Skeletal muscle tissue (tissue), 3 donors: ENCODE measurements at regions not wholly inside any gene's neighbourhood (a gene's known extent, or its start where the extent isn't known, plus 50 kb on each side); places are given as distances from the start of the nearest gene placed in this dataset.
"Not testable (repeated sequence)": the region's sequence is repeated elsewhere in the genome, so short reads cannot be mapped to it uniquely, and the experiment has no call there.

Experiments
- H3K27ac ChIP-seq: one replicate; pipeline ENCODE4 v1.7.0; 2013; ENCODE audit warnings: mild to moderate bottlenecking, low read depth, low read length, inconsistent platforms
- H3K27me3 ChIP-seq, 3 donors: one replicate each; pipeline ENCODE4 v1.7.0; 2013; ENCODE audit warnings: low read length in 3 of 3; ENCODE audit not compliant: control insufficient read depth in 3 of 3, insufficient read depth in 3 of 3
- H3K36me3 ChIP-seq, 3 donors: one replicate each; pipeline ENCODE4 v1.7.0; 2013; ENCODE audit warnings: low read length in 3 of 3; ENCODE audit not compliant: control insufficient read depth in 3 of 3, insufficient read depth in 3 of 3
- H3K4me1 ChIP-seq, 3 donors: one replicate each; pipeline ENCODE4 v1.7.0; 2013; ENCODE audit warnings: low read length in 3 of 3, mild to moderate bottlenecking in 3 of 3; ENCODE audit not compliant: control insufficient read depth in 3 of 3, insufficient read depth in 3 of 3
- H3K4me3 ChIP-seq, 3 donors: one replicate each; pipeline ENCODE4 v1.7.0; 2013; ENCODE audit warnings: low read length in 3 of 3
- H3K9ac ChIP-seq, 3 donors: one replicate each; pipeline ENCODE4 v1.7.0; 2013; ENCODE audit warnings: low read length in 3 of 3, mild to moderate bottlenecking in 3 of 3, moderate library complexity in 2 of 3, low read depth in 1 of 3
- H3K9me3 ChIP-seq, 3 donors: one replicate each; pipeline ENCODE4 v1.7.0; 2013; ENCODE audit warnings: low read length in 3 of 3; ENCODE audit not compliant: control insufficient read depth in 3 of 3
- donor health status: Osteomylitis.

DNA sequence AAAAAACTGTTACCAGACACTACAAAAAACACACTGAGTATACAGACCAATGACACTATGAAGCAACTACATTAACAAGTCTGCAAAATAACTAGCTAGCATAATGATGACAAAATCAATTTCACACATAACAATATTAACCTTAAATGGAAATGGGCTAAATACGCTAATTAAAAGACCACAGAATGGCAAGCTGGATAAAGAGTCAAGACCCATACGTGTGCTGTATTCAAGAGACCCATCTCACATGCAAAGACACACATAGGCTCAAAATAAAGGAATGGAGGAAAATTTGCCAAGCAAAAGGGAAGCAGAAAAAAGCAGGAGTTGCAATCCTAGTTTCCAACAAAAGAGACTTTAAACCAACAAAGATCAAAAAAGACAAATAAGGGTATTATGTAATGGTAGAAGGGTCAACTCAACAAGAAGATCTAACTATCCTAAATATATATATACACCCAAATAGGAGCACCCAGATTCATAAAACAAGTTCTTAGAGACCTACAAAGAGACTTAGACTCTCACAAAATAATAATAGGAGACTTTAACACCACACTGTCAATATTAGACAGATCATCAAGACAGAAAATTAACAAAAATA is 158.6 kb downstream of the ALDH8A1 start:
- H3K4me1 ChIP-seq, H3K4me3 ChIP-seq, H3K27me3 ChIP-seq, H3K9me3 ChIP-seq, H3K9ac ChIP-seq, H3K36me3 ChIP-seq, H3K27ac ChIP-seq: not testable (repeated sequence)

GRCh38 chr6:134787261-134787877 is 162.5 kb downstream of the ALDH8A1 start:
- Histone ChIP-seq H3K9ac (no peak overlapping the region), H3K36me3 (no peaks in the 10 kb centered on the region), H3K27ac (no peak overlapping the region), H3K27me3 (no peaks in the 10 kb centered on the region), H3K4me1 (no peaks in the 10 kb centered on the region), H3K4me3 (no peak overlapping the region), H3K9me3 (peaks cover 0 to 7% (median 3%) of the 10 kb centered on the region in 3 donors)

- Histone ChIP-seq H3K36me3 (no peaks in the 10 kb centered on the region), H3K27ac (no peak overlapping the region), H3K4me1 (no peaks in the 10 kb centered on the region), H3K9me3 (peaks cover under 1% of the 10 kb centered on the region in 3 donors), H3K4me3 (no peak overlapping the region), H3K27me3 (no peaks in the 10 kb centered on the region), H3K9ac (no peak overlapping the region)
Measured at GRCh38 chr6:134784336-134784735, 165.6 kb downstream of the ALDH8A1 start.

- Histone ChIP-seq H3K4me3 (no peak overlapping the region), H3K9ac (no peak overlapping the region), H3K27ac (no peak overlapping the region), H3K4me1 (no peaks in the 10 kb centered on the region), H3K36me3 (no peaks in the 10 kb centered on the region), H3K27me3 (no peaks in the 10 kb centered on the region), H3K9me3 (peaks cover 3 to 5% (median 4%) of the 10 kb centered on the region in 3 donors)
Measured at GRCh38 chr6:134778431-134778830, 171.5 kb downstream of the ALDH8A1 start.

GRCh38 chr6:134774201-134774638 is 175.7 kb downstream of the ALDH8A1 start:
- Histone ChIP-seq H3K27ac (no peak overlapping the region), H3K27me3 (no peaks in the 10 kb centered on the region), H3K36me3 (no peaks in the 10 kb centered on the region), H3K4me1 (no peaks in the 10 kb centered on the region), H3K4me3 (no peak overlapping the region), H3K9ac (no peak overlapping the region), H3K9me3 (peaks cover 2 to 3% (median 2%) of the 10 kb centered on the region in 3 donors)

- Histone ChIP-seq H3K4me3 (no peak overlapping the region), H3K27ac (no peak overlapping the region), H3K27me3 (no peaks in the 10 kb centered on the region), H3K4me1 (no peaks in the 10 kb centered on the region), H3K9me3 (no peaks in the 10 kb centered on the region), H3K9ac (no peak overlapping the region), H3K36me3 (no peaks in the 10 kb centered on the region)
Measured at GRCh38 chr6:134772671-134773360, 177.1 kb downstream of the ALDH8A1 start.

DNA sequence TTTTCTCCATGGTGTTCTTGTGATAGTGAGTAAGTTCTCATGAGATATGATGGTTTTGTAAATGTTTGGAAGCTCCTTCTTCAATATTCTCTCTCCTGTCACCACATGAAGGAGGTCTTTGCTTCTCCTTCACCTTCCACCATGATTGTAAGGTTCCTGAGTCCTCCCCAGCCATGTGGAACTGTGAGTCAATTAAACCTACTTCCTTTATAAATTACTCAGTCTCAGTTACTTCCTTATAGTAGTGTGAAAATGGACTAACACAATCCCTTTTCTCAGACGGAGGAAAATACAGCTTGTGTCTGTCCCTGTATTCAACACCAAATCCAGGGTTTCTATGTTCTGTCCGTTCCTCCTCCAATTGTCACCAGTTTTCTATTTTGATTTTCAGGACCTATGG is 181.0 kb downstream of the ALDH8A1 start:
- H3K9me3 ChIP-seq: no peaks in the 10 kb centered on the region
- no peak overlapping the region for H3K4me3 ChIP-seq
- peaks cover 0 to 6% (median 0%) of the 10 kb centered on the region in 3 donors for H3K4me1 ChIP-seq
- no peaks in the 10 kb centered on the region for H3K27me3 ChIP-seq
- H3K36me3 ChIP-seq: no peaks in the 10 kb centered on the region
- no peak overlapping the region for H3K9ac ChIP-seq
- no peak overlapping the region for H3K27ac ChIP-seq

GRCh38 chr6:134766497-134766896 is 183.4 kb downstream of the ALDH8A1 start:
- Histone ChIP-seq H3K4me1 (peaks cover 0 to 6% (median 0%) of the 10 kb centered on the region in 3 donors), H3K9me3 (no peaks in the 10 kb centered on the region), H3K4me3 (no peak overlapping the region), H3K9ac (no peak overlapping the region), H3K27me3 (no peaks in the 10 kb centered on the region), H3K27ac (no peak overlapping the region), H3K36me3 (no peaks in the 10 kb centered on the region)

- no peak overlapping the region for H3K27ac ChIP-seq
- H3K9me3 ChIP-seq: no peaks in the 10 kb centered on the region
- H3K4me3 ChIP-seq: no peak overlapping the region
- H3K36me3 ChIP-seq: no peaks in the 10 kb centered on the region
- H3K9ac ChIP-seq: no peak overlapping the region
- H3K27me3 ChIP-seq: no peaks in the 10 kb centered on the region
- H3K4me1 ChIP-seq: peaks cover 0 to 6% (median 0%) of the 10 kb centered on the region in 3 donors
Measured at GRCh38 chr6:134764741-134765140, 185.2 kb downstream of the ALDH8A1 start.

- not testable (repeated sequence) for H3K36me3 ChIP-seq, H3K9ac ChIP-seq, H3K27me3 ChIP-seq, H3K27ac ChIP-seq, H3K9me3 ChIP-seq, H3K4me1 ChIP-seq, H3K4me3 ChIP-seq
Measured at GRCh38 chr6:134763575-134763974, 186.3 kb downstream of the ALDH8A1 start.
